ENCODE measurements at regions not wholly inside any gene's neighbourhood (a gene's known extent, or its start where the extent isn't known, plus 50 kb on each side); places are given as distances from the start of the nearest gene placed in this dataset.

DNA sequence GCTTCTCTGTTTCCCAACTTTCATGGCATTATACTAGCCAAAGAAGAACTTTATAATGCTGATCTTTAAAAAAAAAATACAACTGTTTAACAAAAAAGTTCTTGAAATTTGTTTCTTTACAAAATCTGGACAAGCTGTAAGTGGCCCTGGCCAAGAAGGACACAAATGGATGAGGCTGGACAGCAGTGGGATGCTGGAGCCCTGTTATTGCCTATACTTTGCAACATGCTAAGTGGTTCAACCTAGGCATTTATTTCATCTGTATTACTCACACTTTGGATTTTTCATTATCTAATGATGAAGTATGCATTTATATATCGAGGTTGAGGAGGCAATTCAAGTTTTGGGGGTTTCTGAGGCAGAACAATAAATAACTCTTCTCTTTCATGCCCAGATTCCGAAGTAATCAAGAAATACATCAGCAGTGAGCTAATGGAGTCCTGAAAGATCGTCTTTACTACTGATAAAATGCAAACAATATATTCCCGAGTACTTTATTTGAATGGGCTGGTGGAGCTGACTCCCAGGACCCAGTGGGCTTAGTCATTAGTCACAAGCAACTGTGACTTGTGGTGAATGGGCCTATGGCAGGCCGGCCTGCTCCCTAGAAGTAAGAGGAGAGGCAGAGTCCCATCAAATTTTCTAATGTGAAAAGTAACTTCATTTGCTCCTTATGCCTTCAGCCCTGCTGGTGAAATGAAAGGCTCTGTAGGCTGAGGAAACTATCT is 177.3 kb upstream of the DPH6 start:
- TF ChIP-seq EZH2phosphoT487 (IDR thresholded peaks at IDR 0.05; ENCODE audit: borderline replicate concordance) (no peak), POLR2AphosphoS5 (IDR thresholded peaks at IDR 0.05; ENCODE audit: low read depth, low read length) (no peak), POLR2A (IDR thresholded peaks at IDR 0.05; ENCODE audit: borderline replicate concordance, extremely low read depth, insufficient read depth, insufficient read length) (no peak), SRF (IDR thresholded peaks at IDR 0.05; ENCODE audit: low read depth) (no peak), CEBPB (IDR thresholded peaks at IDR 0.05; ENCODE audit: low read depth) (no peak), YY1 (IDR thresholded peaks at IDR 0.05; ENCODE audit: extremely low read depth, insufficient replicate concordance, low read depth, low read length) (no peak)
- TF ChIP-seq, protein P1, sequence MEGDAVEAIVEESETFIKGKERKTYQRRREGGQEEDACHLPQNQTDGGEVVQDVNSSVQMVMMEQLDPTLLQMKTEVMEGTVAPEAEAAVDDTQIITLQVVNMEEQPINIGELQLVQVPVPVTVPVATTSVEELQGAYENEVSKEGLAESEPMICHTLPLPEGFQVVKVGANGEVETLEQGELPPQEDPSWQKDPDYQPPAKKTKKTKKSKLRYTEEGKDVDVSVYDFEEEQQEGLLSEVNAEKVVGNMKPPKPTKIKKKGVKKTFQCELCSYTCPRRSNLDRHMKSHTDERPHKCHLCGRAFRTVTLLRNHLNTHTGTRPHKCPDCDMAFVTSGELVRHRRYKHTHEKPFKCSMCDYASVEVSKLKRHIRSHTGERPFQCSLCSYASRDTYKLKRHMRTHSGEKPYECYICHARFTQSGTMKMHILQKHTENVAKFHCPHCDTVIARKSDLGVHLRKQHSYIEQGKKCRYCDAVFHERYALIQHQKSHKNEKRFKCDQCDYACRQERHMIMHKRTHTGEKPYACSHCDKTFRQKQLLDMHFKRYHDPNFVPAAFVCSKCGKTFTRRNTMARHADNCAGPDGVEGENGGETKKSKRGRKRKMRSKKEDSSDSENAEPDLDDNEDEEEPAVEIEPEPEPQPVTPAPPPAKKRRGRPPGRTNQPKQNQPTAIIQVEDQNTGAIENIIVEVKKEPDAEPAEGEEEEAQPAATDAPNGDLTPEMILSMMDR (IDR thresholded peaks at IDR 0.05 in 2 of 3, conservative IDR thresholded peaks at IDR 0.05 in 1 of 3; ENCODE audit: borderline replicate concordance in 1 of 3, insufficient read depth in 1 of 3, low read depth in 2 of 3, low read length in 2 of 3), result no peak

Data from HCT116 (cell line).